ENCODE measurements at regions not wholly inside any gene's neighbourhood (a gene's known extent, or its start where the extent isn't known, plus 50 kb on each side); places are given as distances from the start of the nearest gene placed in this dataset.

DNA sequence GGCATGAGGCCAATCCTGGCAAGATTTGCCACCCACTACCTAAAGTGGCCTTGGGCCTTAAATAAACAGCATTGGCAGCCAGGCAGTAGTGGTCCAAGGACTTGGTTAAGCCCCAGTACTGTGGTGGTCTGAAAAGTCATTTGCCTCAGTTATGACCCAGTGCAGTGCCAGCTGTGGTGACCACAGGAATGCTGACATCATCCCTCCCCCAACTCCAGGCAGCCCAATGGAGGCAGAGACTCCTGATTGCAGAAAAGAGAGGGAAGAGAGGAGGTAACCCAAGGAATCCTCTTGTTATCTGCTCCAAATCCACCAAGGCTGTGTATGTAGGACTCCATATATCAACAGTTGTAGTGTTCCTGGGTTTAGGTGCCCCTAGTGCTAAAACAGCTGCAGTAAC is 883.6 kb downstream of the SQOR start:
- no peak overlapping the region for H3K4me3 ChIP-seq (ENCODE audit: low read depth, low read length)
- TF ChIP-seq CTCF (IDR thresholded peaks at IDR 0.05; ENCODE audit: low read depth, low read length) (no peak), POLR2A (IDR thresholded peaks at IDR 0.05; ENCODE audit: extremely low read depth, insufficient read length) (no peak), MYC (IDR thresholded peaks at IDR 0.05; ENCODE audit: low read depth, low read length) (no peak), MAX (IDR thresholded peaks at IDR 0.05; ENCODE audit: low read depth, low read length) (no peak)
- DNase-seq (ENCODE audit: low read depth) = no peak

DNA sequence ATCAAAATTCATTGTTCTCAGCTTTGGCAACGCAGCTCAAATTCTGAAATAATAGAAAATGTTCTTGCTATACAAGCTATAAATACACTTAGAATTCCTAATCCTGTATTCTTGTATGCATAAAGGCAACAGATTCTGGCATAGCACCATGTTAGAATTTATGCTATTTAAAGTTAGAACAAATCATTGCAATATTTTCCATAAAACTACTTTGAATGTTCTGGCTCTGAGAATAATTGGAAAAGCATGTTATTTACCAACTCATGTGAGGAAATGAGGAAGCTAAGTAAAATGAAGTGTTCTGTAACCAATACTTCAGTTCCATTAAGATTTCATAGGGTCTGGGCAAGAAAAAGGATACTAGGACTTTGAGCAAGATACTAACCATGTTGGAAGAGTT is 888.9 kb downstream of the SQOR start:
- TF ChIP-seq CTCF (IDR thresholded peaks at IDR 0.05; ENCODE audit: low read depth, low read length) (no peak), MAX (IDR thresholded peaks at IDR 0.05; ENCODE audit: low read depth, low read length) (no peak), POLR2A (IDR thresholded peaks at IDR 0.05; ENCODE audit: extremely low read depth, insufficient read length) (no peak), MYC (IDR thresholded peaks at IDR 0.05; ENCODE audit: low read depth, low read length) (no peak)
- DNase-seq (ENCODE audit: low read depth) = no peak
- H3K4me3 ChIP-seq (ENCODE audit: low read depth, low read length) = no peak overlapping the region

GRCh38 chr15:46525984-46526725 is 891.3 kb downstream of the SQOR start:
- TF ChIP-seq CTCF (IDR thresholded peaks at IDR 0.05; ENCODE audit: low read depth, low read length) (no peak), POLR2A (IDR thresholded peaks at IDR 0.05; ENCODE audit: extremely low read depth, insufficient read length) (no peak), MYC (IDR thresholded peaks at IDR 0.05; ENCODE audit: low read depth, low read length) (no peak), MAX (IDR thresholded peaks at IDR 0.05; ENCODE audit: low read depth, low read length) (no peak)
- H3K4me3 ChIP-seq (ENCODE audit: low read depth, low read length) = no peak overlapping the region
- DNase-seq (ENCODE audit: low read depth) = no peak

DNA sequence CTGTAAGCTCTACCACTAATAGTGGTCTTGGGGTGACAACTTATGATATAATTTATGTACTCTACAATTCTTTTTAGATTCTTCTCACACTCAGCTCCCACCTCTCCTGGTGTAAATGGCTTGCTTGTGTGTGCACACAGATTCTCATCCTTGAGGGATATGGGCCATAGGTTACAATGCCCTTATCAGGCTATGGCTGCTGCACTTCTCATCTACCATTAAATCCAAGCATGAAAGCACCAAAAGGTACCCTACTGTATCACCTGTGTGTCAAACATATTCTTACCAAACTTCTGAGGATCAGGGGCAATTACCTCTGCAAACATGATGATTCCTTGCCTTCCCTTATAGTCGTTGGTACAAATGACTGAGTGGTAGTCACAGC is 891.9 kb downstream of the SQOR start:
- no peak for TF ChIP-seq CTCF (IDR thresholded peaks at IDR 0.05; ENCODE audit: low read depth, low read length)
- TF ChIP-seq MAX (IDR thresholded peaks at IDR 0.05; ENCODE audit: low read depth, low read length) = no peak
- no peak for TF ChIP-seq MYC (IDR thresholded peaks at IDR 0.05; ENCODE audit: low read depth, low read length)
- TF ChIP-seq POLR2A (IDR thresholded peaks at IDR 0.05; ENCODE audit: extremely low read depth, insufficient read length) = no peak
- H3K4me3 ChIP-seq (ENCODE audit: low read depth, low read length) = no peak overlapping the region

GRCh38 chr15:46543626-46544025 is 908.8 kb downstream of the SQOR start:
- TF ChIP-seq MYC (IDR thresholded peaks at IDR 0.05; ENCODE audit: low read depth, low read length) (no peak), POLR2A (IDR thresholded peaks at IDR 0.05; ENCODE audit: extremely low read depth, insufficient read length) (no peak), MAX (IDR thresholded peaks at IDR 0.05; ENCODE audit: low read depth, low read length) (no peak), CTCF (IDR thresholded peaks at IDR 0.05; ENCODE audit: low read depth, low read length) (no peak)
- DNase-seq (ENCODE audit: low read depth) = no peak
- no peak overlapping the region for H3K4me3 ChIP-seq (ENCODE audit: low read depth, low read length)

More for the DNA sequence above, 891.9 kb downstream of the SQOR start:
- no peak for DNase-seq (ENCODE audit: low read depth)
